IMR-90 (cell line): ENCODE measurements at regions not wholly inside any gene's neighbourhood (a gene's known extent, or its start where the extent isn't known, plus 50 kb on each side); places are given as distances from the start of the nearest gene placed in this dataset.

ENCODE experiments used
- BHLHE40 ChIP-seq: fragments of 150-350 bp; IDR thresholded peaks from 2 replicates; pipeline ENCODE4 v1.6.1; 2016; ENCODE audit warnings: mild to moderate bottlenecking, low read depth, low read length
- CEBPB ChIP-seq: IDR thresholded peaks from 2 replicates; pipeline ENCODE4 v1.6.1; 2012; ENCODE audit warnings: low read depth, low read length, improper control_type of control experiment
- CTCF ChIP-seq: conservative IDR thresholded peaks from 2 replicates; pipeline ENCODE4 v1.5.1; 2012; ENCODE audit warnings: mild to moderate bottlenecking, low read depth, low read length, improper control_type of control experiment
- FOS ChIP-seq: fragments of 150-350 bp; IDR thresholded peaks from 2 replicates; pipeline ENCODE4 v1.6.1; 2016; ENCODE audit warnings: low read depth, low read length
- MAZ ChIP-seq: IDR thresholded peaks from 2 replicates; pipeline ENCODE4 v1.6.1; 2012; ENCODE audit warnings: low read depth, mild to moderate bottlenecking, low read length, improper control_type of control experiment, moderate library complexity, borderline replicate concordance
- MXI1 ChIP-seq: IDR thresholded peaks from 2 replicates; pipeline ENCODE4 v1.6.1; 2012; ENCODE audit warnings: low read depth, mild to moderate bottlenecking, low read length, moderate library complexity, borderline replicate concordance
- NFE2L2 ChIP-seq: fragments of 150-350 bp; IDR thresholded peaks from 2 replicates; pipeline ENCODE4 v1.6.1; 2016; ENCODE audit warnings: low read depth, mild to moderate bottlenecking, low read length
- POLR2A ChIP-seq: IDR thresholded peaks from 2 replicates; pipeline ENCODE4 v1.6.1; 2012; ENCODE audit warnings: mild to moderate bottlenecking, low read depth, low read length
- RAD21 ChIP-seq: IDR thresholded peaks from 2 replicates; pipeline ENCODE4 v1.6.1; 2012; ENCODE audit warnings: low read length, improper control_type of control experiment
- RFX5 ChIP-seq: IDR thresholded peaks from 2 replicates; pipeline ENCODE4 v1.8.0; 2012; ENCODE audit warnings: low read depth, mild to moderate bottlenecking, low read length, moderate library complexity
- USF2 ChIP-seq: fragments of 150-350 bp; IDR thresholded peaks from 2 replicates; pipeline ENCODE4 v1.6.1; 2017; ENCODE audit warnings: mild to moderate bottlenecking, antibody characterized with exemption, low read length, low read depth

DNA sequence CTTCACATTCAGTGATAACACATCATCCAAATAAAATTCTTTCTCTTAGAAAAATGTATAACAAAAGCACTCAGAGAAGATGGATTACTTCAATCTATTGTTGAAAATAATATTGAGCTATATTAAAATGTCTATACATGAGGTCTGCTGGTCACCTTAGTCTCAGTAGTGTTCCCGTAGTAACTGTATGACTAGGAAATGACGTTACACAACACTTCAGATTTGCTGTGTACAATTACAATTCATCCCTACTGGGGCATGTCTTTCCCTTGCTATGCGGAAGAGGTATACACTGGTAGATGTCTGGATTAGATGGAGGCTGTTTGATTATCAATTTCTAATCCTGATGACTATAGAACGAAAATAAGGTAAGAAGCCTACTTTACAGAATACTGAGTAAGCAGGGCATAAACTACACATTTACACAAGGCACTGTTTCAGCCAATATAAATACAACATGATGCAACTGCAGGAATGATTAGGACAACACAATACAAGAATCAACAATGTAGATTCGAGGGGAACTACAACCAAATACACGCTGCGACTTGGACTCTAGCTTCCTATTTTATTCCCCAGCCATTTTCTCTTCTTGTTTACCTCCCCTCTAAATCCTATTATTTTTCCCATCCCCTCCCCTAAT is 982.5 kb upstream of the CDH8 start:
- TF ChIP-seq CTCF = no peak
- TF ChIP-seq POLR2A = no peak
- TF ChIP-seq FOS = no peak
- no peak for TF ChIP-seq RFX5
- no peak for TF ChIP-seq BHLHE40
- no peak for TF ChIP-seq MXI1
- TF ChIP-seq NFE2L2 = no peak
- TF ChIP-seq USF2 = no peak
- no peak for TF ChIP-seq RAD21
- TF ChIP-seq CEBPB = no peak
- no peak for TF ChIP-seq MAZ
